PC-3 (cell line): ENCODE measurements at regions not wholly inside any gene's neighbourhood (a gene's known extent, or its start where the extent isn't known, plus 50 kb on each side); places are given as distances from the start of the nearest gene placed in this dataset.
"Not testable (repeated sequence)": the region's sequence is repeated elsewhere in the genome, so short reads cannot be mapped to it uniquely, and the experiment has no call there.

ENCODE experiments used
- ATAC-seq: fragments of 200-7000 bp; cut with Tn5 transposase; 2 replicates; pipeline ENCODE4 v1.9.1; 2020; ENCODE audit warnings: mild to moderate bottlenecking, moderate library complexity
- BruUV-seq: library from RNA; stranded (reverse); fragments of 400-500 nt; replicated peaks from 2 replicates; lab custom pipeline; 2021; lab: Mats Ljungman, UMichigan
- CTCF ChIA-PET: fragments of 300-600 bp; sonication (Branson Sonifier 250); formaldehyde crosslinking; loops from one replicate; lab custom pipeline; 2022; ENCODE audit warnings: antibody characterized with exemption; lab: Charles Lee
- POLR2A ChIA-PET: fragments of 300-600 bp; sonication (Branson Sonifier 250); formaldehyde crosslinking; loops from one replicate; lab custom pipeline; 2022; ENCODE audit warnings: antibody characterized with exemption; ENCODE audit not compliant: unreplicated experiment; lab: Charles Lee
- DNase-seq: peaks from one replicate; pipeline ENCODE4 v3.0.0-alpha.2; 2015
- H2AFZ ChIP-seq: fragments of 300-600 bp; sonication (generic); 2 replicates; pipeline ENCODE4 v1.6.0; 2016; ENCODE audit warnings: antibody characterized with exemption, low read length
- H3F3A ChIP-seq: fragments of 300-600 bp; sonication (generic); one replicate; pipeline ENCODE4 v1.6.0; 2017; ENCODE audit warnings: antibody characterized with exemption, low read length, control low read depth, mild to moderate bottlenecking; ENCODE audit not compliant: unreplicated experiment
- H3K27ac ChIP-seq: fragments of 300-600 bp; sonication (generic); 2 replicates; pipeline ENCODE4 v1.5.1; 2016; ENCODE audit warnings: mild to moderate bottlenecking, low read length
- H3K27me3 ChIP-seq: fragments of 300-600 bp; sonication (generic); 2 replicates; pipeline ENCODE4 v1.6.1; 2016; ENCODE audit warnings: low read length, mixed read lengths
- H3K36me3 ChIP-seq: fragments of 300-600 bp; sonication (generic); 2 replicates; pipeline ENCODE4 v1.6.1; 2016; ENCODE audit warnings: low read depth, mixed run types, low read length, mixed read lengths
- H3K4me1 ChIP-seq: fragments of 300-600 bp; sonication (generic); 2 replicates; pipeline ENCODE4 v1.5.1; 2016; ENCODE audit warnings: low read length; ENCODE audit not compliant: insufficient read depth
- H3K4me2 ChIP-seq: fragments of 300-600 bp; sonication (generic); 2 replicates; pipeline ENCODE4 v1.6.0; 2016; ENCODE audit warnings: low read length
- H3K4me3 ChIP-seq: fragments of 300-600 bp; sonication (generic); 2 replicates; pipeline ENCODE4 v1.5.1; 2016; ENCODE audit warnings: mild to moderate bottlenecking, low read length, mixed read lengths
- H3K79me2 ChIP-seq: fragments of 300-600 bp; sonication (generic); 2 replicates; pipeline ENCODE4 v1.6.1; 2017; ENCODE audit warnings: low read length, mixed read lengths
- H3K9ac ChIP-seq: fragments of 300-600 bp; sonication (generic); 2 replicates; pipeline ENCODE4 v1.6.0; 2016; ENCODE audit warnings: mild to moderate bottlenecking, low read length
- H3K9me2 ChIP-seq: fragments of 300-600 bp; sonication (generic); replicated peaks from 2 replicates; pipeline ENCODE4 v1.6.1; 2016; ENCODE audit warnings: mixed run types, low read length, mixed read lengths
- H3K9me3 ChIP-seq: fragments of 300-600 bp; sonication (generic); 2 replicates; pipeline ENCODE4 v1.6.1; 2016; ENCODE audit warnings: low read length, mixed read lengths
- H4K20me1 ChIP-seq: fragments of 300-600 bp; sonication (generic); 2 replicates; pipeline ENCODE4 v1.6.1; 2016; ENCODE audit warnings: low read length, mixed read lengths
- EZH2 ChIP-seq: fragments of 300-600 bp; sonication (generic); IDR thresholded peaks from one replicate; pipeline ENCODE4 v1.6.1; 2017; ENCODE audit warnings: antibody characterized with exemption, mild to moderate bottlenecking, low read length; ENCODE audit not compliant: unreplicated experiment
- EZH2phosphoT487 ChIP-seq: fragments of 300-600 bp; sonication (generic); IDR thresholded peaks from 2 replicates; pipeline ENCODE4 v1.6.1; 2018; ENCODE audit warnings: mild to moderate bottlenecking, antibody characterized with exemption, low read length, borderline replicate concordance
- intact Hi-C: fragments of 100-400 bp; cut with micrococcal nuclease; formaldehyde crosslinking; loops from 2 replicates; pipeline ENCODE4 v1.9.0; 2023
- TF ChIP-seq, protein P1 (sequence below): fragments of 300-600 bp; sonication (generic); conservative IDR thresholded peaks from 2 replicates; pipeline ENCODE4 v1.5.1; 2017; ENCODE audit warnings: antibody characterized with exemption, low read depth, mild to moderate bottlenecking, low read length

DNA sequence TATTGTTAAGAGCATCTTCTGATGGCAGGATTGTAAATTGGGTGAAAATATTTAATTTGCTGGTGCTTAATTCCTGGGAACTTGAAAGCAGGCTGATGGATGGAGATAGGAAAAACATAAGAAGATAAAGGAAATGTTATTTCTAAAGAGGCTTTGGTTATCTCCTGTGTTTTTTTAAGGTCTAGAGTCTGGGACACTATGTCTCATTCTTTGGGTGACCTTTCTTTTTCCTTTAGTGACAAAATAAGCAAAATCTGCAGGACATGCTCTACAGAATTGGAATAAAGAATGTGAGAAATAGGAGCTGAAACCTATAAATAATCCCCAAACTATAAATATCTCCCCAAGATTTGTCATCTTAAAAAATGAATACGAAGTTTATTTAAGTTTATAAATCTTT lies 241.7 kb downstream of the DSC3 start:
- no peaks in the 10 kb centered on the region for H3K4me1 ChIP-seq
- POLR2A ChIA-PET: no interaction called here
- no peak for TF ChIP-seq EZH2

DNA sequence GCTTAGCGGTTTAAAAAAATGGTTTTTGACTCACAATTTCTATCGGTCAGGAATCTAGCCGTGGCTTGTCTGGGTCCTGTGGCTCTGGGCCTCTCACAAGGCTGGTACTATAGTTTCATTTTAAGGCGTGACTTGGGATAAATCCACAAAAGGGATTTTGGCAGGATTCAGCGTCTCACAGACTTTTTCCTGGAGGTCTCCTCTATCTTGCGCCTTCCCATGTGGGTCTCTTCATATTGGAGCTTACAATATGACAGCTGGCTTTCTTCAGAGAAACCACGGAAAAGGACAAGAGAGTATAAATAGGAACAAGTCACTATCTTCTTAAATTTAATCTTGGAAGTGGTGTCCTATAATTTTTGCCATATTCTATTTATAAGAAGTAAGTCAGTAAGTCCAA lies 250.5 kb downstream of the DSC3 start:
- TF ChIP-seq EZH2: no peak
- TF ChIP-seq EZH2phosphoT487: no peak
- TF ChIP-seq, protein P1, sequence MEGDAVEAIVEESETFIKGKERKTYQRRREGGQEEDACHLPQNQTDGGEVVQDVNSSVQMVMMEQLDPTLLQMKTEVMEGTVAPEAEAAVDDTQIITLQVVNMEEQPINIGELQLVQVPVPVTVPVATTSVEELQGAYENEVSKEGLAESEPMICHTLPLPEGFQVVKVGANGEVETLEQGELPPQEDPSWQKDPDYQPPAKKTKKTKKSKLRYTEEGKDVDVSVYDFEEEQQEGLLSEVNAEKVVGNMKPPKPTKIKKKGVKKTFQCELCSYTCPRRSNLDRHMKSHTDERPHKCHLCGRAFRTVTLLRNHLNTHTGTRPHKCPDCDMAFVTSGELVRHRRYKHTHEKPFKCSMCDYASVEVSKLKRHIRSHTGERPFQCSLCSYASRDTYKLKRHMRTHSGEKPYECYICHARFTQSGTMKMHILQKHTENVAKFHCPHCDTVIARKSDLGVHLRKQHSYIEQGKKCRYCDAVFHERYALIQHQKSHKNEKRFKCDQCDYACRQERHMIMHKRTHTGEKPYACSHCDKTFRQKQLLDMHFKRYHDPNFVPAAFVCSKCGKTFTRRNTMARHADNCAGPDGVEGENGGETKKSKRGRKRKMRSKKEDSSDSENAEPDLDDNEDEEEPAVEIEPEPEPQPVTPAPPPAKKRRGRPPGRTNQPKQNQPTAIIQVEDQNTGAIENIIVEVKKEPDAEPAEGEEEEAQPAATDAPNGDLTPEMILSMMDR: no peak
- DNase-seq (no peak), ATAC-seq (no peak)
- Histone ChIP-seq H3K27ac (no peak overlapping the region), H3K27me3 (no peaks in the 10 kb centered on the region), H4K20me1 (no peaks in the 10 kb centered on the region), H3K4me2 (no peak overlapping the region), H3K9me3 (no peaks in the 10 kb centered on the region), H3K79me2 (no peaks in the 10 kb centered on the region), H3K9me2 (no peaks in the 10 kb centered on the region), H3K9ac (no peak overlapping the region), H3K4me1 (no peaks in the 10 kb centered on the region), H3K4me3 (no peak overlapping the region), H2AFZ (no peak overlapping the region), H3K36me3 (no peaks in the 10 kb centered on the region), H3F3A (no peaks in the 10 kb centered on the region)
- POLR2A ChIA-PET: no interaction called here
- CTCF ChIA-PET: no interaction called here
- no TSS peak for BruUV-seq
- intact Hi-C loops: no loop called here

More for the DNA sequence above, 241.7 kb downstream of the DSC3 start:
- H3F3A ChIP-seq: no peaks in the 10 kb centered on the region
- CTCF ChIA-PET: no interaction called here
- no peak overlapping the region for H3K4me3 ChIP-seq
- no peak overlapping the region for H3K4me2 ChIP-seq
- no peaks in the 10 kb centered on the region for H3K9me2 ChIP-seq
- DNase-seq (no peak), ATAC-seq (no peak)
- H3K9me3 ChIP-seq: no peaks in the 10 kb centered on the region
- no peaks in the 10 kb centered on the region for H3K79me2 ChIP-seq
- BruUV-seq: no TSS peak
- intact Hi-C loops: no loop called here
- H3K27me3 ChIP-seq: no peaks in the 10 kb centered on the region
- no peak overlapping the region for H3K9ac ChIP-seq
- H3K36me3 ChIP-seq: no peaks in the 10 kb centered on the region
- H2AFZ ChIP-seq: no peak overlapping the region
- H4K20me1 ChIP-seq: no peaks in the 10 kb centered on the region
- no peak overlapping the region for H3K27ac ChIP-seq

DNA sequence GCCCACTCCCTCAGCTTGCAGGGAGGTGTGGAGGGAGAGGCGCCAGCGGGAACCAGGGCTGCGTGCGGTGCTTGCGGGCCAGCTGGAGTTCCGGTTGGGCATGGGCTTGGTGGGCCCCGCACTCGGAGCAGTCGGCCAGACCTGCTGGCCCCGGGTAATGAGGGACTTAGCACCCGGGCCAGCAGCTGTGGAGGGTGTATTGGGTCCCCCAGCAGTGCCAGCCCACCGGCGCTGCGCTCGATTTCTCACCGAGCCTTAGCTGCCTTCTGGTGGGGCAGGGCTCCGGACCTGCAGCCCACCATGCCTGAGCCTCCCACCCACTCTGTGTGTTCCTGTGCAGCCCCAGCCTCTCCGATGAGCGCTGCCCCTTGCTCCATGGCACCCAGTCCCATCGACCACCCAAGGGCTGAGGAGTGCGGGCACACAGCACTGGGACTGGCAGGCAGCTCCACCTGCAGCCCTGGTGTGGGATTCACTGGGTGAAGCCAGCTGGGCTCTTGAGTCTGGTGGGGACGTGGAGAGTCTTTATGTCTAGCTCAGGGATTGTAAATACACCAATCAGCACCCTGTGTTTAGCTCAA lies 254.0 kb downstream of the DSC3 start:
- H3K27ac ChIP-seq, H4K20me1 ChIP-seq, H3K79me2 ChIP-seq, DNase-seq, H3K27me3 ChIP-seq, H2AFZ ChIP-seq, POLR2A ChIA-PET, intact Hi-C loops, H3K4me1 ChIP-seq, H3K36me3 ChIP-seq, H3K9me3 ChIP-seq, BruUV-seq, H3K9ac ChIP-seq, H3K4me2 ChIP-seq, H3K9me2 ChIP-seq, CTCF ChIA-PET, H3K4me3 ChIP-seq, H3F3A ChIP-seq, ATAC-seq: not testable (repeated sequence)

DNA sequence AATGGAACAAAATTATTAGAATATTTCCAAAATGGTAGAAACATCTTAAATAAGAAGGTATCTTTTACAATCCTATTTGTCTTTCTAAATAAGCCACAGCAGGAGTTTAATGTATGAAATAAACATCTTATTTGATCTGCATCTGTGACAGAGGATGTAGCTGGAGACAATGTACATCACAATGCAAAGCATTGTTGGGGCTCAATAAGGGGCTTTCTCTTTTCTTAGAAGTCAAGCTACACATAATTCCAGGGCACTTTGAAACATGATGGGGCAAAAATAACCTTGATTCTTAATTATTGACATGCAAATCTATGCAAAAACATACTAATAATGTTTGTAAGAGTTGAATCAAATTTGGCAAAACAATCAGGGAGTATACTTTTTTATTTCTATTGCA lies 255.1 kb downstream of the DSC3 start:
- H4K20me1 ChIP-seq: no peaks in the 10 kb centered on the region
- TF ChIP-seq, protein P1: no peak
- TF ChIP-seq EZH2 (no peak), EZH2phosphoT487 (no peak)
- no peaks in the 10 kb centered on the region for H3K9me2 ChIP-seq
- H3K4me3 ChIP-seq: no peak overlapping the region
- H3K27me3 ChIP-seq: no peaks in the 10 kb centered on the region
- H3K4me2 ChIP-seq: no peak overlapping the region
- DNase-seq (no peak), ATAC-seq (no peak)
- H3F3A ChIP-seq: no peaks in the 10 kb centered on the region
- no peak overlapping the region for H3K27ac ChIP-seq
- H3K4me1 ChIP-seq: no peaks in the 10 kb centered on the region
- intact Hi-C loops: no loop called here
- POLR2A ChIA-PET: no interaction called here
- H3K79me2 ChIP-seq: no peaks in the 10 kb centered on the region
- CTCF ChIA-PET: no interaction called here
- no peaks in the 10 kb centered on the region for H3K9me3 ChIP-seq
- no peaks in the 10 kb centered on the region for H3K36me3 ChIP-seq
- no peak overlapping the region for H3K9ac ChIP-seq
- H2AFZ ChIP-seq: no peak overlapping the region
- no TSS peak for BruUV-seq
